GM18951 (cell line): ENCODE measurements at regions not wholly inside any gene's neighbourhood (a gene's known extent, or its start where the extent isn't known, plus 50 kb on each side); places are given as distances from the start of the nearest gene placed in this dataset.

Experiments
- POLR2A ChIP-seq: IDR thresholded peaks from 4 replicates; pipeline ENCODE4 v1.6.1; 2011; ENCODE audit warnings: mild to moderate bottlenecking; ENCODE audit not compliant: insufficient read length, insufficient read depth; ENCODE audit errors: extremely low read depth
- in situ Hi-C: fragments of 300-500 bp; cut with MboI; formaldehyde crosslinking; loops from one replicate; pipeline ENCODE4 v1.12.0; 2022; ENCODE audit warnings: low sequenced_read_pairs, mixed read lengths, inconsistent platforms; ENCODE audit not compliant: unreplicated experiment

DNA sequence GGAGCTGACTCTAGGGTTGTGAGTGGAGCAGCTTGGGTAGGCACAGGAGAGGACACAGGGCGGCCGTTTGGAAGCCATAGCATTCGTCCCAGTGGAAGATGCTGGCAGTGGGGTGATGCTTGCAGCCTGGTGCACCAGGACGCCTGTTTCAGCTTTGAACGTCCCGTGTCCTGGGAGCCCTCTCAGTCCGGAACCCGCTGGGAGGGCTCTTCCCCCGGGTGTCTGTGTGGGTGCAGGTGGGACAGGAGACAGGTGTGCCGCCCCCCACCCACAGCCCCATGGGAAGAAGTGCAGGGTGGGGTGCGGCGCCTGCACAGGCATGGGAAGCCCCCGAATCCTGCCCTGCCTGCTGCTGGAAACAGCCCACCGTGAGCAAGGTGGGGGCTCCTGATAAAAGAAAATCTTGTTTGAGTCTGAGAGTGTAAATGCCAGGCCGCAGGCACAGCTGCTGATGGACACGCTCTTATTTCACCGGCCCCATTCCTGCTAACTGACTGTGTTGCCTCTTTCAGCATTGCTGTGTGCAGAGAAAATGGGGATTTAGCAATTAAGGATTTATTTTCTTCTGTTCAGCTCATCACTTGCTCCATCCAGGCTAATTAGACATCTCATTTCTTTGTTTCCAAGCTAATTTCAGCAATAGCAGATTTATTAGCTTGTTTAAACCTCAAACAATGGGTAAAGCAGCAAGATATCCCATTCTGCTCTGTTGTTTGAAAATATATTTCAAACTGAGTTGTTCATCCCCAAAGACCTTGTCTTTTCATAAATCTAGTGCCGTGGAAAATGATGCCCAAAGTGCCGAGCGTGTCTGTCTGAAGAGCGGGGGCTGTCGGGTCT is 54.9 kb upstream of the DPYSL4 start:
- in situ Hi-C loops, result loop anchor here (25.0 kb wide), 1 partner anchor 244 kb away; no protein-coding TSS in a partner anchor
- no peak for TF ChIP-seq POLR2A

GRCh38 chr10:132132421-132132841 is 54.3 kb upstream of the DPYSL4 start:
- in situ Hi-C loops, result loop anchor here (25.0 kb wide), 1 partner anchor 245 kb away; no protein-coding TSS in a partner anchor
- TF ChIP-seq POLR2A, result no peak

- in situ Hi-C loops, result loop anchor here (25.0 kb wide), 1 partner anchor 246 kb away; no protein-coding TSS in a partner anchor
- TF ChIP-seq POLR2A, result no peak
These were observed 53.7 kb upstream of the DPYSL4 start for GRCh38 chr10:132133005-132133404.

- in situ Hi-C loops, result loop anchor here (25.0 kb wide), 1 partner anchor 246 kb away; no protein-coding TSS in a partner anchor
- TF ChIP-seq POLR2A, result no peak
These were observed 53.1 kb upstream of the DPYSL4 start for GRCh38 chr10:132133449-132134240.

- TF ChIP-seq POLR2A, result no peak
- in situ Hi-C loops, result loop anchor here (25.0 kb wide), 1 partner anchor 247 kb away; no protein-coding TSS in a partner anchor
These were observed 52.3 kb upstream of the DPYSL4 start for GRCh38 chr10:132134241-132135052.

- in situ Hi-C loops, result loop anchor here (25.0 kb wide), 1 partner anchor 248 kb away; no protein-coding TSS in a partner anchor
- TF ChIP-seq POLR2A, result no peak
These were observed 51.5 kb upstream of the DPYSL4 start for GRCh38 chr10:132135053-132135872.

DNA sequence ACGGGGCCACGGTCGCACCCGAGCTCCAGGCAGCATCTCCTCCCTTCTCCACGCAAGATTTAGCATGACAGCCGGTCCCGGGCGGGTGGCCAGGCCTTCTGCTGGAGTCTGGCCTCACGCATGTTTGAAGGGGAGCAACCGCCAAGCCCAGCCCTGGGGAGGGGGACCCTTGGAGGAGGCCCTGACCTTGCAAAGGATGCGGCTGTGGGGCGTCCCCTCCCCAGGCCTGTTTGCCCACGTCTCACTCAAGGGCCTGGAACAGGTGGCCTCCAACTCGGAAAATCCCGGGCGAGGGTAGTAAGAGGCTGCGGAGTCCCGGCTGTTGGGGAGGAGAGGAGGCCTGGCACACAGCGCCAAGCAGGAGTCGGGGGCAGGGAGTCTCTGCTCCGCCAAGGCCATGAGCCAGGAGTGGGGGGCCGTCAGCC is 50.6 kb upstream of the DPYSL4 start:
- TF ChIP-seq POLR2A, result no peak
- in situ Hi-C loops, result loop anchor here (25.0 kb wide), 1 partner anchor 249 kb away; no protein-coding TSS in a partner anchor

GRCh38 chr10:132136689-132137088 is 50.1 kb upstream of the DPYSL4 start:
- in situ Hi-C loops, result loop anchor here (25.0 kb wide), 1 partner anchor 249 kb away; no protein-coding TSS in a partner anchor
- TF ChIP-seq POLR2A, result no peak
